GM12891 (cell line): ENCODE measurements at regions not wholly inside any gene's neighbourhood (a gene's known extent, or its start where the extent isn't known, plus 50 kb on each side); places are given as distances from the start of the nearest gene placed in this dataset.

Experiments used
- DNase-seq: peaks from one replicate; pipeline ENCODE4 v3.0.0; 2011; ENCODE audit warnings: low spot score; ENCODE audit not compliant: insufficient read length
- FAIRE-seq: peaks from 2 replicates; lab custom pipeline; 2011; peaks lifted over from hg19 to GRCh38; lab: Jason Lieb, UNC
- PAX5 ChIP-seq: IDR thresholded peaks from 2 replicates; pipeline ENCODE4 v1.6.1; 2011; ENCODE audit warnings: low read length, moderate library complexity, mild to moderate bottlenecking; ENCODE audit not compliant: insufficient read depth, severe bottlenecking
- POLR2A ChIP-seq: IDR thresholded peaks from 2 replicates; pipeline ENCODE4 v1.6.1; 2011; ENCODE audit warnings: low read depth, low read length, control low read depth
- POLR2AphosphoS5 ChIP-seq: IDR thresholded peaks from 2 replicates; pipeline ENCODE4 v1.6.1; 2011; ENCODE audit warnings: low read depth, low read length, control low read depth
- POU2F2 ChIP-seq: IDR thresholded peaks from 2 replicates; pipeline ENCODE4 v1.6.1; 2011; ENCODE audit warnings: low read depth, mild to moderate bottlenecking, control low read depth, low read length, moderate library complexity
- SPI1 ChIP-seq: IDR thresholded peaks from 2 replicates; pipeline ENCODE4 v1.6.1; 2011; ENCODE audit warnings: low read depth, low read length, control low read depth
- TAF1 ChIP-seq: IDR thresholded peaks from 2 replicates; pipeline ENCODE4 v1.6.1; 2011; ENCODE audit warnings: low read depth, low read length, control low read depth

DNA sequence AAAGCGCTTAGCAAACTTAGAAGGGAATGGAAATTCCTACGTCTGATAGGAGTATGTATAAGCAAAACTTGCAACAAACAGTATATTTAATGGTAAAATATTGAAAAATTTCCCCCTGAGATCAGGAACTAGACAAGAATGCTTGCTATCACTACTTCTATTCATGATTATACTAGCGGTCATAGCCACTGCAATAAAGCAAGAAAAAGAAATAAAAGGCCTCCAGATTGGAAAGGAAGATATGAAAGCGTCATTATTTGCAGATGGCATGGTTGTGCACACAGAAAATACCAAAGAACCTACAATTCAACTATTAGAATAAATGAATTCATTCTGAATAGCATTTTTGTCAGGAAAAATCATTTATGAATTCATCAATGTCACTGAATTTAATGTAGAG, 87.2 kb upstream of the BCOR start:
- FAIRE-seq (no peak), DNase-seq (no peak)
- TF ChIP-seq POLR2AphosphoS5 = no peak
- TF ChIP-seq POU2F2 = no peak
- TF ChIP-seq TAF1 = no peak
- no peak for TF ChIP-seq POLR2A
- no peak for TF ChIP-seq SPI1
- no peak for TF ChIP-seq PAX5

DNA sequence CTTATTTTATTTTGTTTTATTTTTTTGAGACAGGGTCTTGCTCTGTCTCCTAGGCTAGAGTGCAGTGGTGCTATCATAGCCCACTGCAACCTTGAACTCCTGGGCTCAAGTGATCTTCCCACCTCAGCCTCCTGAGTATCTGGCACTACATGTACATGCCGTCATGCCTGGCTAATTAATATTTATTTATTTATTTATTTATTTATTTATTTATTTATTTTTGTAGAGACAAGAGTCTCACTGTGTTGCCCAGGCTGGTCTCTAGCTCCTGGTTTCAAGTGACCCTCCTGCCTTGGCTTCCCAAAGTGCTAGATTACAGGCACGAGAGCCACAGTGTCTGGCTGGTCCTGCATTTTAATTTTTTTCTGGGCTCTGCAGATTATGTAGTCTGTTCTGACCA, 84.9 kb upstream of the BCOR start:
- TF ChIP-seq PAX5 = no peak
- TF ChIP-seq POU2F2 = no peak
- no peak for TF ChIP-seq SPI1
- no peak for TF ChIP-seq POLR2A
- TF ChIP-seq POLR2AphosphoS5 = no peak
- no peak for TF ChIP-seq TAF1
- DNase-seq (no peak), FAIRE-seq (no peak)

DNA sequence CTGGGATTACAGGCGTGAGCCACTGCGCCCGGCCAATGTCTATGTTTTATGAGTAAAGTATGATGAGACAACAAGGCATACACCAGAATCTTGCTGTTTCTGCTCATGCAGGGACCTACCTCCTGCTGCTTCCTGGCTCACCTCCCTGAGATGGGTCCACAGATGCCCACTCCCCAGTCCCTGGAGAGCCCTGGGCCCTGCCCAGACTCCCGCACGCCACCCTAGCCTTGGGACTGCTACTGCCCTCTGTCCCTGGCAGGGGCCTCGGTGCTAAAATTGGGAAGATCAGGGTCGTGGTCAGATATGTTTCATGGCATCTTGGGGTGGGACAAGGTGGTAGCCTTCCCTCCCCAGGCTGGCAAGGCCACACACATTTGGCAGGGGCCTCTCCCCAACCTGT, 84.3 kb upstream of the BCOR start:
- TF ChIP-seq SPI1 (no peak), POLR2AphosphoS5 (no peak), PAX5 (no peak), TAF1 (no peak), POU2F2 (no peak), POLR2A (no peak)
- no peak for DNase-seq
- FAIRE-seq = no peak

DNA sequence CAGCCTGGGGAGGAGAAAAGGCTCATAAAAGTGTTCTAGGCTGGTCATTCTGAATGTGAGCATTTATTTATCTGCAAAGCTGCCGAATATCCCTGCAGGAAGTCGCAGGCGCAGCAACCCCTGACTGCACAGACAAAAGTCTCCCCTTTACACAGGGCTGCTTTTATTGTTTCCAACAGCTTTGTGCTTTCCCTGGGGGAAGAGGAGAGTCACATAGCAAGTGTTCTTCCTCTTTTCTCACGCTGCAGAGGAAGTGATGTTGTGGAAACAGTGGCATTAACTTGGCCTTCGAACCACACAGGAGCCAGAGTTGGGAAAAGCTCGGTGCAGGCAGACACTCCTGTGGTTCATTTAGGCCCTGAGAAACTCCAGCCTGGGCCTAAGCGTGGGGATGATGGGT, 81.5 kb upstream of the BCOR start:
- DNase-seq (no peak), FAIRE-seq (peak; percentile 38)
- TF ChIP-seq PAX5 (no peak), SPI1 (no peak), TAF1 (no peak), POLR2AphosphoS5 (no peak), POU2F2 (no peak), POLR2A (no peak)

DNA sequence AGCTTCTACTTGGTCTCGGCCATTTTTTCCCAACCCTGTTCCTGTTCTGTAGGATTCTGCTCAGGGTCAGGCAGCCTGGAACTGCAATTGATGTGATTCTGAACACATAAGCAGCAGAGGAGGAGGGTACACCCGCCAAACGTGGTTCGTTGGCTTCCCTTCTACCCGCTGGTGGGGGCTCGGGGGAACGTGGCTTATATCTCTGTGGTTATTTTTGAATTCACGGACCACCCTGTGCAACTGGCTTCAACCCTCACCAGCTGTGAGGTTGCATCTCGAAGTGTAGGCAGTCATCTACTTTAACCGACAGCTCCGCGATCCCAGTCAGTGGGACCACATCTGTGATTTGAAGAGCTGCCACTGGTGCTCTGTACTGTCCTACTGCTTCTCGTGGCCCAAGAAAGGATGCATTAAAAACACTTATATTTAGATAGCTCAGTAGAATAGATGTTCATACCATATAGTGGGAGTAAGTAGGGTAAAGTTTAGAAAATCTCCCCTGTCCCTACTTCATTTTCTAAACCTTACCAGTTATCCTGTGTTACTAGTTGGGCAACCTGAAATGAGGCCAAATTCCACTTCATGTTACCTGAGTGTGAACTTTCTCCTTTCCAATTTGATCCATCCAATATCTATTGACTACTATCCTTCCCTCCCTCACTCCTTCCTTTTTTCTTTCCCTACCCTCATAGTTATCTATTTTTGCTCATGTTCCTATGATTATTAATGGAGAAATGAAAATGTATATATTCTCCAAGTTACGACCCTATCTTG, 80.4 kb upstream of the BCOR start:
- peak; percentile 94 for FAIRE-seq
- no peak for TF ChIP-seq SPI1
- TF ChIP-seq POLR2AphosphoS5 = no peak
- TF ChIP-seq TAF1 = no peak
- no peak for TF ChIP-seq POU2F2
- no peak for TF ChIP-seq POLR2A
- no peak for TF ChIP-seq PAX5
- no peak for DNase-seq

DNA sequence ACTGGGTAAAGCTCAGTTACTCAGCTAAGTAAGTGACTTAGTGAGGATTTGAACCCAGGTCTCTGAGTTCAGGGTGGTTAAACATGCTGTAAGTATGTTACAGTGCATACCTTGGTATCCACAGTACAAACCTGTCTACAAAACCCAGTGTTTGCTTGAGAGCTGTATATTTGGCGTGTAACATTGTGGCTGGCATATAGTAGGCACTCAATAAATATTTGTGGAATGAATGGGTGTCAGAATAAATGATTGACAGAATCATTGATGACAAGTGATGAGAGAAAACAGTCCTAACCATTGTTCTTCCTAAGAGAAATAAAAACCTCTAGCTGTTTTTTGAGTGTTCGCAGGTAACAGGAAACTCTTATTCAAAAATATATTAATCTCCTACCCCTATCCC, 79.7 kb upstream of the BCOR start:
- TF ChIP-seq TAF1 = no peak
- DNase-seq (no peak), FAIRE-seq (peak; percentile 28)

DNA sequence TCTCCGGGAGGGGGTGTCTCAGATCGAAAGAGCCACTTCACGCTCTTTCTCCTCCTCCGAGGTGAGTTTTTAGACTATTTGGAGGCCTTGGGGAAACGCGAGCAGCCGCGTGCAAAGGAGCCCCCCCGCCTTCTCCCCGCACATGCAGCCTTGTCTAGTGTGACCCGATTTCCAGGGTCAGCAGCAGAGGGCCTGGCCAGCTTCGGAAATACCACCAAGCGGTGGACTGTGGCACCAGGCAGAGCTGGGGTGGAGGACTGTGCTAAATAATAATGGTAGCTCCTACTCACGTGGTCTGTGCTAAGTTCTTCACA, 79.3 kb upstream of the BCOR start:
- DNase-seq (no peak), FAIRE-seq (peak; percentile 76)
- no peak for TF ChIP-seq POU2F2
- TF ChIP-seq POLR2A = no peak
- TF ChIP-seq TAF1 = no peak
- no peak for TF ChIP-seq SPI1
- no peak for TF ChIP-seq POLR2AphosphoS5
- TF ChIP-seq PAX5 = no peak

DNA sequence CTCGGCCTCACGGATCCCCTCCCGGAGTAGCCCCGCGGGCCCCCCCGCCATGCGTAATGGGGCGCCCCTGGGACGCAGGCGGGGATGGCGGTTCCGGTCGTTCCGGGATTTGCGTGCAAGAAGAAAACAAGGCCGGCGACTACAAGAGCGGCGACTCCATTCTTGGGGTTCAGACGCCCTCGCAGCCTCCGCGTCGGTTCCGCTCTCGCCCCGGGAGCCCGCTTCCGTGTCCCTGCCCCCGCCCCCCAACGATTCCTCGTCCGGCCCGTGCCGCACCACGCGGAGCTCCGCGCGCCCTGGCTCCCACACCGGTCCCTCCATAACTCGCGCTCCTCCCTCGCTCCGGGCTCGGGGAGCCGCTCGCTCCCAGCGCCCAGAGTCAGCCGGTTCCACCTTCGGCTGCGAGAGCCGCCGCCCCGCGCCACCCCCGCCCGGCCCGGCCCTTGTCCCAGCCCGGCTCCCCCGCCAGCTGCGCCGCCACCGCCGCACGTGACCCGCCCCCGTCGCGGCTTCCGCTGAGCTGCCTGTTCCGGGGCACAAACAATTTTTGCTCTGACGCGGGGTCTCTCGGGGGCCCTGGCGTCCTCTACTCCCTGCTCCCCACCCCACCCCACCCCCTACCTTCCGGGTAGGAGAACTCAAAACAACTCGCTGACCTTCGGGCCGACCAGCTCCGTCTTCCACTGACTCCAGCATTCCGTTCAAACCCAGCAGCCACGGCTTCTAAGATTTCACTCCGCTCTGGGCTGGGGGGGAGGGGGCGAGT, 78.8 kb upstream of the BCOR start:
- peak; percentile 80 for FAIRE-seq
- no peak for DNase-seq
- TF ChIP-seq SPI1 (peak; percentile 12; the same call in 1 of the 2 replicates), TAF1 (no peak)

DNA sequence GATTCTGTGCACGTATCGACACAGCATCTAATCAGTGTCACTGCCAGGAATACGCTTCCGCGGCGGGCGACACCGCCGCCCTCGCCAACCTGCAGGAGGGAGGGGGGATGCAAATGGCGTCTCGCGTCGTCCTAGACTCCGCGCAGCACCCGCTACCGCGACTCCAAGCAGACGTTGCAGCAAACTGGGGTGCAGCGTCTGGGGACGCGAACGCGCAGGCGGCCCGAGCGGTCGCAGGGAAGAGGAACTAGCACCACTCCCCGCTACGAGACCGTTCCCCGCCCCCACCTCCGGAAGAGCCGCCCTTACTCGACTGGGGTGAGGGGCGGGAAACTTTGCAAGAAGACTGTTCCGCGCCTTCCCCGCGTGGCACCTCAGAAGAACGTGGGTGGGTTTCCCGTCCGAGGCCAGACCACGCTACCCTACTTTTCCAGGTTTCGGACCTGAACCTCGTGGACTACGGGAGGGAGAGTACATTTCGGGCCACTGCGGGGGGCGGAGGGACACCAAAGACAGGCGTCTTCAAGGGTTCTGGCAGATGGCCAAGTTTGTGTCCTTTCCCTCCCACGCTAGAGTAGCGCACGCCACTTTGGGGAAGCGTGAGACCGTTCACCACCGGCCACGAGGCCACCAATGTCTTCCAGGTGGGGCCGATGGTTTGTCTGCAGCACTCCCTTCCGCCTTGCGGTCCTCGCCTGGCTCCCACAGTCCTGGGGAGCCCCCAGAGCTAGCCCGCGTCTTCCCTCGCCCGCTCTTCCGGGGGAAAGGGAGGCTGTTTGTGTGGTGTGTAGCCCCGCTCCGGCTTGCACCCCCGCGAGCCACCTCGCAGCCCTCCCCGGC, 78.0 kb upstream of the BCOR start:
- no peak for DNase-seq
- peak; percentile 18; the same call in 1 of the 2 replicates for TF ChIP-seq TAF1
- peak; percentile 10; the same call in 1 of the 2 replicates for TF ChIP-seq POLR2A
- peak; percentile 58 for TF ChIP-seq SPI1
- TF ChIP-seq POU2F2 = no peak
- TF ChIP-seq POLR2AphosphoS5 = peak; percentile 81; the same call in 1 of the 2 replicates
- no peak for TF ChIP-seq PAX5
- FAIRE-seq = peak; percentile 98
